ENCODE measurements at regions not wholly inside any gene's neighbourhood (a gene's known extent, or its start where the extent isn't known, plus 50 kb on each side); places are given as distances from the start of the nearest gene placed in this dataset.

- ATAC-seq = no peak
- intact Hi-C loops (cut with DNase I) = no loop called here
- Histone ChIP-seq H3K4me1 (peaks cover 0 to 5% (median 0%) of the 10 kb centered on the region in 4 donors), H3K27ac (no peak overlapping the region), H3K9me3 (no peaks in the 10 kb centered on the region), H3K4me3 (no peak overlapping the region), H3K36me3 (no peaks in the 10 kb centered on the region), H3K27me3 (no peaks in the 10 kb centered on the region)
- DNase-seq = no peak
- no peak for TF ChIP-seq POLR2A (IDR thresholded peaks at IDR 0.05)
- TF ChIP-seq CTCF (IDR thresholded peaks at IDR 0.05) = no peak
- 85% methylated on average over 2 of the region's 2 CpGs for WGBS (ENCODE audit: insufficient coverage, low coverage, low lambda C conversion rate, missing lambda C conversion rate)
Observed at GRCh38 chr14:71690478-71690877, 241.8 kb upstream of the RGS6 start.

GRCh38 chr14:71692496-71692895 is 239.7 kb upstream of the RGS6 start:
- Histone ChIP-seq H3K4me1 (no peaks in the 10 kb centered on the region), H3K9me3 (no peaks in the 10 kb centered on the region), H3K36me3 (no peaks in the 10 kb centered on the region), H3K4me3 (no peak overlapping the region), H3K27me3 (no peaks in the 10 kb centered on the region), H3K27ac (no peak overlapping the region)
- TF ChIP-seq CTCF (IDR thresholded peaks at IDR 0.05) = no peak
- TF ChIP-seq POLR2A (IDR thresholded peaks at IDR 0.05) = no peak
- WGBS (ENCODE audit: insufficient coverage, low coverage, low lambda C conversion rate, missing lambda C conversion rate) = 50% methylated on average over 2 of the region's 4 CpGs
- intact Hi-C loops (cut with DNase I) = no loop called here
- no peak for ATAC-seq
- no peak for DNase-seq

GRCh38 chr14:71693381-71693780 is 238.8 kb upstream of the RGS6 start:
- ATAC-seq (no peak), DNase-seq (no peak)
- Histone ChIP-seq H3K4me1 (no peaks in the 10 kb centered on the region), H3K27me3 (no peaks in the 10 kb centered on the region), H3K4me3 (no peak overlapping the region), H3K27ac (no peak overlapping the region), H3K36me3 (no peaks in the 10 kb centered on the region), H3K9me3 (no peaks in the 10 kb centered on the region)
- TF ChIP-seq POLR2A (IDR thresholded peaks at IDR 0.05) = no peak
- no peak for TF ChIP-seq CTCF (IDR thresholded peaks at IDR 0.05)
- 90% methylated on average over 6 of the region's 6 CpGs for WGBS (ENCODE audit: insufficient coverage, low coverage, low lambda C conversion rate, missing lambda C conversion rate)
- intact Hi-C loops (cut with DNase I) = no loop called here

- Histone ChIP-seq H3K9me3 (no peaks in the 10 kb centered on the region), H3K4me3 (no peak overlapping the region), H3K27ac (no peak overlapping the region), H3K27me3 (no peaks in the 10 kb centered on the region), H3K4me1 (no peaks in the 10 kb centered on the region), H3K36me3 (peaks cover 0 to 9% (median 0%) of the 10 kb centered on the region in 4 donors)
- DNase-seq (no peak), ATAC-seq (no peak)
- TF ChIP-seq CTCF (IDR thresholded peaks at IDR 0.05) = no peak
- TF ChIP-seq POLR2A (IDR thresholded peaks at IDR 0.05) = no peak
- 93% methylated on average over 8 of the region's 8 CpGs for WGBS (ENCODE audit: insufficient coverage, low coverage, low lambda C conversion rate, missing lambda C conversion rate)
- intact Hi-C loops (cut with DNase I) = no loop called here
Observed at GRCh38 chr14:71694591-71695530, 237.4 kb upstream of the RGS6 start.

Measured in right lobe of liver (tissue), 6 donors.